Loucy (cell line): ENCODE measurements at regions not wholly inside any gene's neighbourhood (a gene's known extent, or its start where the extent isn't known, plus 50 kb on each side); places are given as distances from the start of the nearest gene placed in this dataset.

Source experiments
- CTCF ChIP-seq: fragments of 200-600 bp; sonication (generic); conservative IDR thresholded peaks from 2 replicates; pipeline ENCODE4 v1.5.1; 2014; ENCODE audit warnings: mild to moderate bottlenecking, antibody characterized with exemption, low read length
- EZH2phosphoT487 ChIP-seq: fragments of 200-600 bp; IDR thresholded peaks from 2 replicates; pipeline ENCODE4 v1.6.1; 2018; ENCODE audit warnings: antibody characterized with exemption, mild to moderate bottlenecking, moderate library complexity, borderline replicate concordance

- TF ChIP-seq CTCF (no peak), EZH2phosphoT487 (no peak)
Observed at GRCh38 chr13:88649855-88650254, 978.7 kb downstream of the SLITRK5 start.
